Endodermal cell (in vitro differentiated cells): ENCODE measurements at regions not wholly inside any gene's neighbourhood (a gene's known extent, or its start where the extent isn't known, plus 50 kb on each side); places are given as distances from the start of the nearest gene placed in this dataset.

Experiments
- DNase-seq: peaks from one replicate; pipeline ENCODE4 v3.0.0-alpha.2; 2017
- H3K27ac ChIP-seq: 2 replicates; pipeline ENCODE4 v1.5.1; 2013; ENCODE audit warnings: mild to moderate bottlenecking, low read depth, low read length, moderate library complexity
- H3K27me3 ChIP-seq: 2 replicates; pipeline ENCODE4 v1.6.1; 2013; ENCODE audit warnings: mild to moderate bottlenecking, low read length, moderate library complexity; ENCODE audit not compliant: insufficient read depth, control insufficient read depth, poor library complexity, severe bottlenecking
- H3K36me3 ChIP-seq: 2 replicates; pipeline ENCODE4 v1.7.0; 2013; ENCODE audit warnings: mild to moderate bottlenecking, low read length, moderate library complexity; ENCODE audit not compliant: control insufficient read depth, insufficient read depth
- H3K4me1 ChIP-seq: one replicate; pipeline ENCODE4 v1.7.0; 2013; ENCODE audit warnings: low read length; ENCODE audit not compliant: control insufficient read depth, insufficient read depth
- H3K4me3 ChIP-seq: 2 replicates; pipeline ENCODE4 v1.5.1; 2013; ENCODE audit warnings: mild to moderate bottlenecking, low read length, moderate library complexity
- H3K9ac ChIP-seq: 2 replicates; pipeline ENCODE4 v1.6.1; 2013; ENCODE audit warnings: mild to moderate bottlenecking, low read length, moderate library complexity; ENCODE audit not compliant: poor library complexity, severe bottlenecking; ENCODE audit errors: extremely low read depth
- H3K9me3 ChIP-seq: 2 replicates; pipeline ENCODE4 v1.6.1; 2013; ENCODE audit warnings: mild to moderate bottlenecking, low read length, moderate library complexity; ENCODE audit not compliant: control insufficient read depth
- H3K27ac Mint-ChIP-seq: 2 replicates; pipeline ENCODE4 v1.8.0; 2020; ENCODE audit warnings: mixed read lengths
- H3K27me3 Mint-ChIP-seq: 2 replicates; pipeline ENCODE4 v1.8.0; 2021; ENCODE audit warnings: mild to moderate bottlenecking, mixed read lengths; ENCODE audit not compliant: insufficient read depth
- H3K36me3 Mint-ChIP-seq: 2 replicates; pipeline ENCODE4 v1.8.0; 2020; ENCODE audit warnings: low read depth, mixed read lengths
- H3K4me1 Mint-ChIP-seq: 2 replicates; pipeline ENCODE4 v1.8.0; 2020; ENCODE audit warnings: mixed read lengths
- H3K4me3 Mint-ChIP-seq: 2 replicates; pipeline ENCODE4 v1.8.0; 2020; ENCODE audit warnings: mild to moderate bottlenecking, moderate library complexity, mixed read lengths
- H3K9me3 Mint-ChIP-seq: 2 replicates; pipeline ENCODE4 v1.8.0; 2020; ENCODE audit warnings: mild to moderate bottlenecking, mixed read lengths
- CTCF ChIP-seq: fragments of 200-600 bp; sonication (generic); conservative IDR thresholded peaks from 2 replicates; pipeline ENCODE4 v1.5.0; 2021; ENCODE audit warnings: antibody characterized with exemption, mild to moderate bottlenecking
- WGBS, 2 experiments: methylation state at CpG; one replicate each; pipeline versions ENCODE4 v1.1.5 to v1.1.7; 2013; ENCODE audit warnings: missing lambda C conversion rate in 2 of 2, mixed read lengths in 1 of 2; ENCODE audit not compliant: insufficient coverage in 1 of 2, insufficient read length in 1 of 2; 5-methylcytosine and 5-hydroxymethylcytosine counted together

GRCh38 chr9:107914151-107914550, 424.6 kb upstream of the KLF4 start:
- Histone ChIP-seq H3K27ac (no peak overlapping the region), H3K9me3 (peaks cover 4% of the 10 kb centered on the region), H3K9ac (no peak overlapping the region), H3K36me3 (no peaks in the 10 kb centered on the region), H3K4me1 (no peaks in the 10 kb centered on the region), H3K27me3 (peaks cover 8% of the 10 kb centered on the region), H3K4me3 (no peak overlapping the region)
- Mint-ChIP-seq H3K4me1 (no peaks in the 10 kb centered on the region), H3K4me3 (no peak overlapping the region), H3K9me3 (peaks cover 27% of the 10 kb centered on the region), H3K27ac (no peak overlapping the region), H3K27me3 (peaks cover 6% of the 10 kb centered on the region), H3K36me3 (peaks cover 2% of the 10 kb centered on the region)
- WGBS, 2 experiments: no CpG with 5 or more reads among the region's 1 CpG
- TF ChIP-seq CTCF: no peak
- no peak for DNase-seq

- H3K27me3 Mint-ChIP-seq: peaks cover 18% of the 10 kb centered on the region
- no peak for DNase-seq
- no peak overlapping the region for H3K27ac ChIP-seq
- no peak overlapping the region for H3K9ac ChIP-seq
- H3K9me3 Mint-ChIP-seq: peaks cover 11% of the 10 kb centered on the region
- H3K36me3 ChIP-seq: no peaks in the 10 kb centered on the region
- H3K27me3 ChIP-seq: peaks cover 22% of the 10 kb centered on the region
- H3K4me1 ChIP-seq: no peaks in the 10 kb centered on the region
- H3K4me3 Mint-ChIP-seq: no peak overlapping the region
- no peaks in the 10 kb centered on the region for H3K9me3 ChIP-seq
- no peaks in the 10 kb centered on the region for H3K4me1 Mint-ChIP-seq
- WGBS, 2 experiments: 96 to 100% methylated on average over 1 of the region's 1 CpG
- TF ChIP-seq CTCF: no peak
- H3K4me3 ChIP-seq: no peak overlapping the region
- no peak overlapping the region for H3K27ac Mint-ChIP-seq
- no peaks in the 10 kb centered on the region for H3K36me3 Mint-ChIP-seq
Observed at GRCh38 chr9:107907715-107908114, 418.1 kb upstream of the KLF4 start.

- Mint-ChIP-seq H3K36me3 (no peaks in the 10 kb centered on the region), H3K27ac (no peak overlapping the region), H3K27me3 (peaks cover 18% of the 10 kb centered on the region), H3K4me1 (no peaks in the 10 kb centered on the region), H3K4me3 (no peak overlapping the region), H3K9me3 (peaks cover 6% of the 10 kb centered on the region)
- H3K4me3 ChIP-seq: no peak overlapping the region
- no peaks in the 10 kb centered on the region for H3K9me3 ChIP-seq
- H3K9ac ChIP-seq: no peak overlapping the region
- H3K27me3 ChIP-seq: peaks cover 22% of the 10 kb centered on the region
- H3K36me3 ChIP-seq: no peaks in the 10 kb centered on the region
- no peaks in the 10 kb centered on the region for H3K4me1 ChIP-seq
- no peak overlapping the region for H3K27ac ChIP-seq
- 95 to 100% methylated on average over 3 of the region's 3 CpGs for WGBS, 2 experiments
- no peak for TF ChIP-seq CTCF
- DNase-seq: no peak
Observed at GRCh38 chr9:107907255-107907654, 417.7 kb upstream of the KLF4 start.
